B cell (primary cell): ENCODE measurements at regions not wholly inside any gene's neighbourhood (a gene's known extent, or its start where the extent isn't known, plus 50 kb on each side); places are given as distances from the start of the nearest gene placed in this dataset.

ENCODE experiments used
- EZH2 ChIP-seq: IDR thresholded peaks from 2 replicates; pipeline ENCODE4 v1.6.1; 2012; ENCODE audit warnings: borderline replicate concordance, low read depth, mild to moderate bottlenecking, moderate library complexity, low read length; ENCODE audit not compliant: insufficient read depth, poor library complexity, severe bottlenecking
- TF ChIP-seq, protein P1 (sequence below): fragments of 200-600 bp; IDR thresholded peaks from one replicate; pipeline ENCODE4 v1.8.0; 2022; ENCODE audit warnings: antibody characterized with exemption, mild to moderate bottlenecking

DNA sequence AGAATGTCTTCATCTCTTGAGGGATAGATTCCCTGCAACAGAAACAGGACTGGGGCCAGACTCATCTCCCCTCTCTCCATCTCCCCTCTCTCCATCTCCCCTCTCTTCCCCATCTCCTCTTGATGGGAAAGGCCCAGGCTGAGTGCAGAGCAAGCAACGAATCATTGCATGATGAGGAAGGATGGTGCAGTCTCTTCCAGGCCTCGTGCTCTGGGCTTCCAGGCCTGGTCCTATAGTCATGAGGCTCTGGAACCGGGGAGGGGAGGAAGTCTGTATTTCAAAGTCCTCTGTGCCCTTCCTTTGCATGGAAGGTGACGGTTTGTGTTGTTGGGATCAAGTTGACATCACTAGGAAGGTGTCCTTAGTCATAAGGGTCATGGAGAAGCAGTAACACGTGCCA is 115.6 kb upstream of the NEDD4L start:
- TF ChIP-seq, protein P1, sequence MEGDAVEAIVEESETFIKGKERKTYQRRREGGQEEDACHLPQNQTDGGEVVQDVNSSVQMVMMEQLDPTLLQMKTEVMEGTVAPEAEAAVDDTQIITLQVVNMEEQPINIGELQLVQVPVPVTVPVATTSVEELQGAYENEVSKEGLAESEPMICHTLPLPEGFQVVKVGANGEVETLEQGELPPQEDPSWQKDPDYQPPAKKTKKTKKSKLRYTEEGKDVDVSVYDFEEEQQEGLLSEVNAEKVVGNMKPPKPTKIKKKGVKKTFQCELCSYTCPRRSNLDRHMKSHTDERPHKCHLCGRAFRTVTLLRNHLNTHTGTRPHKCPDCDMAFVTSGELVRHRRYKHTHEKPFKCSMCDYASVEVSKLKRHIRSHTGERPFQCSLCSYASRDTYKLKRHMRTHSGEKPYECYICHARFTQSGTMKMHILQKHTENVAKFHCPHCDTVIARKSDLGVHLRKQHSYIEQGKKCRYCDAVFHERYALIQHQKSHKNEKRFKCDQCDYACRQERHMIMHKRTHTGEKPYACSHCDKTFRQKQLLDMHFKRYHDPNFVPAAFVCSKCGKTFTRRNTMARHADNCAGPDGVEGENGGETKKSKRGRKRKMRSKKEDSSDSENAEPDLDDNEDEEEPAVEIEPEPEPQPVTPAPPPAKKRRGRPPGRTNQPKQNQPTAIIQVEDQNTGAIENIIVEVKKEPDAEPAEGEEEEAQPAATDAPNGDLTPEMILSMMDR, result no peak
- no peak for TF ChIP-seq EZH2
